SU-DHL-6 (cell line): ENCODE measurements at regions not wholly inside any gene's neighbourhood (a gene's known extent, or its start where the extent isn't known, plus 50 kb on each side); places are given as distances from the start of the nearest gene placed in this dataset.

Experiments
- H2AFZ ChIP-seq: fragments of 200-600 bp; sonication (generic); 2 replicates; pipeline ENCODE4 v1.6.1; 2014; ENCODE audit warnings: low read depth, mild to moderate bottlenecking, moderate library complexity, mixed read lengths, antibody characterized with exemption, low read length; ENCODE audit not compliant: severe bottlenecking
- H3F3A ChIP-seq: fragments of 200-600 bp; shearing (Covaris generic); 2 replicates; pipeline ENCODE4 v1.6.0; 2016; ENCODE audit warnings: antibody characterized with exemption, mild to moderate bottlenecking; ENCODE audit not compliant: insufficient read depth
- H3K27ac ChIP-seq: fragments of 200-600 bp; sonication (generic); 2 replicates; pipeline ENCODE4 v1.5.1; 2016; ENCODE audit warnings: low read depth, mild to moderate bottlenecking, low read length, moderate library complexity, mixed read lengths
- H3K27me3 ChIP-seq: fragments of 200-600 bp; sonication (generic), shearing (Covaris generic); 2 replicates; pipeline ENCODE4 v1.6.0; 2014; ENCODE audit warnings: mild to moderate bottlenecking, low read length
- H3K36me3 ChIP-seq: fragments of 200-600 bp; sonication (generic); 2 replicates; pipeline ENCODE4 v1.6.1; 2014; ENCODE audit warnings: mild to moderate bottlenecking, low read length, mixed read lengths
- H3K4me2 ChIP-seq: fragments of 300-600, 200-600 bp; shearing (Covaris generic), sonication (generic); 2 replicates; pipeline ENCODE4 v1.6.0; 2014; ENCODE audit warnings: low read length, low read depth, mild to moderate bottlenecking; ENCODE audit not compliant: poor library complexity, severe bottlenecking
- H3K4me3 ChIP-seq: fragments of 200-600 bp; sonication (generic); 2 replicates; pipeline ENCODE4 v1.5.1; 2014; ENCODE audit warnings: antibody characterized with exemption, low read length, mild to moderate bottlenecking, mixed read lengths; ENCODE audit not compliant: insufficient read depth, poor library complexity, severe bottlenecking
- H3K79me2 ChIP-seq: fragments of 200-600 bp; sonication (generic); 2 replicates; pipeline ENCODE4 v1.6.1; 2014; ENCODE audit warnings: mild to moderate bottlenecking, low read length, moderate library complexity; ENCODE audit not compliant: insufficient read depth
- H3K9ac ChIP-seq: fragments of 200-600 bp; sonication (generic); 2 replicates; pipeline ENCODE4 v1.7.0; 2014; ENCODE audit warnings: mild to moderate bottlenecking, low read length
- H3K9me2 ChIP-seq: fragments of 200-600 bp; sonication (generic); replicated peaks from 2 replicates; pipeline ENCODE4 v1.6.1; 2014; ENCODE audit warnings: low read length; ENCODE audit not compliant: insufficient read depth
- H3K9me3 ChIP-seq: fragments of 200-600 bp; sonication (generic); 2 replicates; pipeline ENCODE4 v1.6.1; 2014; ENCODE audit warnings: low read length, mixed read lengths; ENCODE audit not compliant: insufficient read depth
- H4K20me1 ChIP-seq: fragments of 200-600 bp; sonication (generic); 2 replicates; pipeline ENCODE4 v1.6.1; 2014; ENCODE audit warnings: low read depth, mild to moderate bottlenecking, antibody characterized with exemption, low read length, moderate library complexity, mixed read lengths
- EZH2phosphoT487 ChIP-seq: fragments of 200-600 bp; sonication (generic), shearing (Covaris generic); conservative IDR thresholded peaks from 2 replicates; pipeline ENCODE4 v1.6.1; 2018; ENCODE audit warnings: mild to moderate bottlenecking, antibody characterized with exemption, low read length, moderate library complexity, mixed read lengths
- TF ChIP-seq, protein P1 (sequence below): fragments of 200-600 bp; sonication (generic); IDR thresholded peaks from one replicate; pipeline ENCODE4 v1.5.1; 2017; ENCODE audit warnings: antibody characterized with exemption, mild to moderate bottlenecking, low read length, moderate library complexity; ENCODE audit not compliant: insufficient read depth, poor library complexity, severe bottlenecking

DNA sequence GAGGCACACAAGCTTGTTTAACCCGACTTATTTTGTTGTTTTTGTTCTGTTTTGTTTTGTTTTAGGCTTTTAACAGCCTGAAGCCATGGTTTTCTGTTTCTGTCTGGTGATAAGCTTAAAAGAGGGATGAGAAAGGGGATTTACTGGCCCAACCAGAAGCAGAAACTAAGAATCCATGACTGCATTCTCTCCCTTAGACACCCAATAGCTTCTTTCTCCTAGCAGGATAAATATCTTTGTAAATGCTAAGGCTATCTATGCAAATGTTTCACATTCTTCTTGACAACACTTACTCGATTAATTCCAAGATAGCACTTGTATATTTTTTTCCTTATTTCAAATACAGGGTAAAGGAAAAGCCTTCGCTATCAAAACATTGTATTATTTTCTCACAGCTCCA, 53.7 kb upstream of the SMAD1 start:
- Histone ChIP-seq H3K27ac (no peak overlapping the region), H3K79me2 (no peaks in the 10 kb centered on the region), H3K4me3 (no peak overlapping the region), H3K9me2 (no peaks in the 10 kb centered on the region), H3K4me2 (no peak overlapping the region), H3K9ac (no peak overlapping the region), H2AFZ (no peak overlapping the region), H3F3A (no peaks in the 10 kb centered on the region), H3K36me3 (no peaks in the 10 kb centered on the region), H4K20me1 (no peaks in the 10 kb centered on the region), H3K27me3 (no peaks in the 10 kb centered on the region), H3K9me3 (no peaks in the 10 kb centered on the region)
- TF ChIP-seq EZH2phosphoT487: no peak
- TF ChIP-seq, protein P1, sequence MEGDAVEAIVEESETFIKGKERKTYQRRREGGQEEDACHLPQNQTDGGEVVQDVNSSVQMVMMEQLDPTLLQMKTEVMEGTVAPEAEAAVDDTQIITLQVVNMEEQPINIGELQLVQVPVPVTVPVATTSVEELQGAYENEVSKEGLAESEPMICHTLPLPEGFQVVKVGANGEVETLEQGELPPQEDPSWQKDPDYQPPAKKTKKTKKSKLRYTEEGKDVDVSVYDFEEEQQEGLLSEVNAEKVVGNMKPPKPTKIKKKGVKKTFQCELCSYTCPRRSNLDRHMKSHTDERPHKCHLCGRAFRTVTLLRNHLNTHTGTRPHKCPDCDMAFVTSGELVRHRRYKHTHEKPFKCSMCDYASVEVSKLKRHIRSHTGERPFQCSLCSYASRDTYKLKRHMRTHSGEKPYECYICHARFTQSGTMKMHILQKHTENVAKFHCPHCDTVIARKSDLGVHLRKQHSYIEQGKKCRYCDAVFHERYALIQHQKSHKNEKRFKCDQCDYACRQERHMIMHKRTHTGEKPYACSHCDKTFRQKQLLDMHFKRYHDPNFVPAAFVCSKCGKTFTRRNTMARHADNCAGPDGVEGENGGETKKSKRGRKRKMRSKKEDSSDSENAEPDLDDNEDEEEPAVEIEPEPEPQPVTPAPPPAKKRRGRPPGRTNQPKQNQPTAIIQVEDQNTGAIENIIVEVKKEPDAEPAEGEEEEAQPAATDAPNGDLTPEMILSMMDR: no peak

DNA sequence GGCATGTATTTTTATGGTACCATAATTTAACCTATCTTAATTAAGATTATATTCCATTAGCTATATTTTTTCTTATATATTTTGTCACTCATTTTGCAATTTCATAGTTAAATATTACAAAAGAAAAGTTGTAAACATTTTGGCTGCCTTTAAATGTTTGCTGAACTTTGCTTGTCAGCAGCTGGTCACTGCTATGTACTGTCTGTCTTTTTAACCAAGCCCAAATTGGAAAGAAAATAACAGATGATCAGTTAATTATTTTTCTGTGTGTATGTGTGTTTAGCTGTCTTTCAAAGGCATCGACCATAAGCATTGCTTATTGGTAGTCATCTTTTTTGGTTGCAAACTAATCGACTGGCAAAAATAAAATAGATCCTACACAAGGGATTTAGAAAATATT, 54.4 kb upstream of the SMAD1 start:
- TF ChIP-seq EZH2phosphoT487: no peak
- no peaks in the 10 kb centered on the region for H4K20me1 ChIP-seq
- H3K27ac ChIP-seq: no peak overlapping the region
- no peak overlapping the region for H3K4me3 ChIP-seq
- no peak overlapping the region for H2AFZ ChIP-seq
- H3K4me2 ChIP-seq: no peak overlapping the region
- no peaks in the 10 kb centered on the region for H3K27me3 ChIP-seq
- no peak overlapping the region for H3K9ac ChIP-seq
- H3K9me3 ChIP-seq: no peaks in the 10 kb centered on the region
- no peaks in the 10 kb centered on the region for H3F3A ChIP-seq
- no peaks in the 10 kb centered on the region for H3K36me3 ChIP-seq
- H3K9me2 ChIP-seq: no peaks in the 10 kb centered on the region
- no peaks in the 10 kb centered on the region for H3K79me2 ChIP-seq

DNA sequence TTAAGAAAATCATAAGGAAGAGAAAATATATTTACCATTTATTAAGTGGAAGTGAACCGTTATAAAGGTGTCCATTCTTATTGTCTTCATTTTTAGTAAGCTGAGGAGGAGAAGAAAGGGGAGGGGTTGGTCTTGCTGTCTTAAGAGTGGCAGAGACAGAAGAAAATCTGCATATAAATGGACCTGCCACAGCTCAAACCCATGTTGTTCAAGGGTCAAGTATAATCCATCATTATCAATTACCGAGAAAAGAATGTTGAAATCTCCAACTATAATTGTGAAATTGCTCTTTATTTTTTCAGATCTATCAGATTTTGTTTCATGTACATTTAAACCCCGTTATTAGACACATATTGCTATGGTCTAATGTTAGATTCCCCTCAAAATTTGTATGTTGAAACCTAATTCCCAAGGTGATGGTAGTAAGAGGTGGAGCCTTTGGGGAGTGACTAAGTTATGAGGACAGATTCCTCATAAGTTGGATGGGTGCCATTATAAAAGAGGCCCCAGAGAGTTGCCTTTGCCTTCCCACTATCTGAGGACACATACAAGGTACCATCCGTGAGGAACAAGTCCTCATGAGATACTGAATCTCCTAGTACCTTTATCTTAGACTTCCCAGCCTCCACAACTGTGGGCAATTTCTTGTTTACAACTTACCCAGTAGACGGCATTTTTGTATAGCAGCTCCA, 58.5 kb upstream of the SMAD1 start:
- H3F3A ChIP-seq: no peaks in the 10 kb centered on the region
- no peak overlapping the region for H3K4me3 ChIP-seq
- TF ChIP-seq, protein P1: no peak
- TF ChIP-seq EZH2phosphoT487: no peak
- H3K9me2 ChIP-seq: no peaks in the 10 kb centered on the region
- no peaks in the 10 kb centered on the region for H4K20me1 ChIP-seq
- H3K9ac ChIP-seq: no peak overlapping the region
- no peaks in the 10 kb centered on the region for H3K27me3 ChIP-seq
- no peak overlapping the region for H2AFZ ChIP-seq
- H3K9me3 ChIP-seq: no peaks in the 10 kb centered on the region
- H3K36me3 ChIP-seq: no peaks in the 10 kb centered on the region
- H3K79me2 ChIP-seq: no peaks in the 10 kb centered on the region
- H3K4me2 ChIP-seq: no peak overlapping the region
- no peak overlapping the region for H3K27ac ChIP-seq

DNA sequence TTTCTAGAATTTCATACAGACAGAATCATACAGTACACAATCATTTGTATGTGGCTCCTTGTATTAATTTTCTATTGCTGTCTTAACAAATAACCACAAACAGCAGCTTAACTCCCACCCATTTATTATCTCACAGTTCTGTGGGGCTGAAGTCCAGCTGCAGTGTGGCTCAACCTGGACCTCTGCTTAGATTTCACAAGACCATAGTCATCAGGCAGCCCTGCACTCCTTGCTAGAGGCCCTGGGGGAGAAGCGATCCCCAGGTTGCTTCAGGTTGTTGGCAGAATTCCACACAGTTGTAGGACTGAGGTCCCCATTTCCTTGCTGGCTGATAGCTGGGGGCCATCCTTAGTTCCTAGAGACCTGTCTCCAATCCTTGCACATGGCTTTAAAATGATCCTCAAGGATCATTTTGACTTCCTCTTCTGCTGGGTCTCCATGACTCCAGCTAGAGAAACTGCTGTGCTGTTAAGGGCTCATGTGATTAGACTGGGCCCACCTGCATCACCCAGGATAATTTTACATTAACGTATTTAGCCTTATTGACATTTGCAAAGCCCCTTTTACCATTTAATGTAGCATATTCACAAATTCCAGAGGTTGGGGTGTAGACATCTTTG, 60.9 kb upstream of the SMAD1 start:
- H2AFZ ChIP-seq: no peak overlapping the region
- no peak overlapping the region for H3K4me2 ChIP-seq
- H3K9me2 ChIP-seq: no peaks in the 10 kb centered on the region

More for the DNA sequence above, 60.9 kb upstream of the SMAD1 start:
- TF ChIP-seq, protein P1: no peak
- no peak for TF ChIP-seq EZH2phosphoT487
- Histone ChIP-seq H3K27ac (no peak overlapping the region), H3K27me3 (no peaks in the 10 kb centered on the region), H3K4me3 (no peak overlapping the region), H3K9me3 (no peaks in the 10 kb centered on the region), H3F3A (no peaks in the 10 kb centered on the region), H4K20me1 (no peaks in the 10 kb centered on the region), H3K79me2 (no peaks in the 10 kb centered on the region), H3K36me3 (no peaks in the 10 kb centered on the region), H3K9ac (no peak overlapping the region)
